Ishikawa (cell line): ENCODE measurements at regions not wholly inside any gene's neighbourhood (a gene's known extent, or its start where the extent isn't known, plus 50 kb on each side); places are given as distances from the start of the nearest gene placed in this dataset.

Experiments
- CEBPB ChIP-seq: IDR thresholded peaks from 2 replicates; pipeline ENCODE4 v1.6.1; 2012
- CREB1 ChIP-seq: IDR thresholded peaks from 2 replicates; pipeline ENCODE4 v1.6.1; 2012; ENCODE audit warnings: low read depth
- EGR1 ChIP-seq: IDR thresholded peaks from 2 replicates; pipeline ENCODE4 v1.6.1; 2012
- EP300 ChIP-seq: IDR thresholded peaks from 2 replicates; pipeline ENCODE4 v1.6.1; 2012; ENCODE audit warnings: borderline replicate concordance
- FOXM1 ChIP-seq: IDR thresholded peaks from 2 replicates; pipeline ENCODE4 v1.6.1; 2012; ENCODE audit warnings: low read depth, borderline replicate concordance
- MAX ChIP-seq: IDR thresholded peaks from 2 replicates; pipeline ENCODE4 v1.6.1; 2012
- NFIC ChIP-seq: IDR thresholded peaks from 2 replicates; pipeline ENCODE4 v1.6.1; 2012
- RAD21 ChIP-seq: IDR thresholded peaks from 2 replicates; pipeline ENCODE4 v1.6.1; 2012; ENCODE audit warnings: low read depth
- REST ChIP-seq: IDR thresholded peaks from 2 replicates; pipeline ENCODE4 v1.6.1; 2012; ENCODE audit warnings: low read depth, mild to moderate bottlenecking
- TAF1 ChIP-seq: IDR thresholded peaks from 2 replicates; pipeline ENCODE4 v1.6.1; 2012; ENCODE audit warnings: low read depth, mild to moderate bottlenecking
- TCF12 ChIP-seq: IDR thresholded peaks from 2 replicates; pipeline ENCODE4 v1.6.1; 2012; ENCODE audit warnings: low read depth
- TEAD4 ChIP-seq: IDR thresholded peaks from 2 replicates; pipeline ENCODE4 v1.6.1; 2012
- USF1 ChIP-seq: IDR thresholded peaks from 2 replicates; pipeline ENCODE4 v1.6.1; 2012
- YY1 ChIP-seq: IDR thresholded peaks from 2 replicates; pipeline ENCODE4 v1.6.1; 2012; ENCODE audit warnings: low read depth
- ZBTB7A ChIP-seq: IDR thresholded peaks from 2 replicates; pipeline ENCODE4 v1.6.1; 2012; ENCODE audit warnings: low read depth

- no peak for TF ChIP-seq EGR1
- TF ChIP-seq TEAD4 = no peak
- no peak for TF ChIP-seq CREB1
- TF ChIP-seq REST = no peak
- no peak for TF ChIP-seq USF1
- TF ChIP-seq ZBTB7A = no peak
- TF ChIP-seq FOXM1 = no peak
- no peak for TF ChIP-seq TCF12
- TF ChIP-seq TAF1 = no peak
- TF ChIP-seq CEBPB = no peak
- TF ChIP-seq YY1 = no peak
- TF ChIP-seq NFIC = no peak
- no peak for TF ChIP-seq RAD21
- TF ChIP-seq EP300 = no peak
- TF ChIP-seq MAX = no peak
These were observed 144.7 kb upstream of the JARID2 start for GRCh38 chr6:15101130-15101529.

- TF ChIP-seq EP300 (no peak), NFIC (no peak), USF1 (no peak), YY1 (no peak), RAD21 (no peak), REST (no peak)
These were observed 143.6 kb upstream of the JARID2 start for GRCh38 chr6:15102241-15102640.

GRCh38 chr6:15106958-15107643 lies 138.8 kb upstream of the JARID2 start:
- TF ChIP-seq EGR1 (no peak), CREB1 (no peak), CEBPB (no peak), TCF12 (no peak), NFIC (no peak), FOXM1 (no peak), EP300 (no peak)

- TF ChIP-seq REST (no peak), ZBTB7A (no peak), YY1 (no peak), TCF12 (no peak), MAX (no peak), CREB1 (no peak), FOXM1 (no peak), CEBPB (no peak), NFIC (no peak), EGR1 (no peak), TEAD4 (no peak), EP300 (no peak), USF1 (no peak), TAF1 (no peak), RAD21 (no peak)
These were observed 138.1 kb upstream of the JARID2 start for GRCh38 chr6:15107644-15108382.
